WTC11 (cell line): ENCODE measurements at regions not wholly inside any gene's neighbourhood (a gene's known extent, or its start where the extent isn't known, plus 50 kb on each side); places are given as distances from the start of the nearest gene placed in this dataset.

ENCODE experiments used
- ATAC-seq: fragments of 200-7000 bp; cut with Tn5 transposase; 2 replicates; pipeline ENCODE4 v1.10.0; 2021; ENCODE audit warnings: mild to moderate bottlenecking, moderate library complexity
- CTCF ChIA-PET: fragments of 300-600 bp; sonication (Branson Sonifier 250); formaldehyde crosslinking; loops from one replicate; lab custom pipeline; 2021; ENCODE audit warnings: antibody characterized with exemption; lab: Charles Lee
- POLR2A ChIA-PET: fragments of 350-600 bp; sonication (Branson Sonifier 250); formaldehyde crosslinking; loops from one replicate; lab custom pipeline; 2021; ENCODE audit warnings: antibody characterized with exemption; lab: Charles Lee
- DNase-seq: peaks from one replicate; pipeline ENCODE4 v3.0.0; 2021; ENCODE audit warnings: low spot score
- H3K27ac Mint-ChIP-seq: 2 replicates; pipeline ENCODE4 v1.8.0; 2021; ENCODE audit warnings: mixed read lengths
- H3K27me3 Mint-ChIP-seq: 2 replicates; pipeline ENCODE4 v1.8.0; 2021; ENCODE audit warnings: low read depth, mild to moderate bottlenecking, moderate library complexity, mixed read lengths
- H3K36me3 Mint-ChIP-seq: 2 replicates; pipeline ENCODE4 v1.8.0; 2021; ENCODE audit warnings: mixed read lengths
- H3K4me1 Mint-ChIP-seq: 2 replicates; pipeline ENCODE4 v1.8.0; 2022; ENCODE audit warnings: mixed read lengths
- H3K4me3 Mint-ChIP-seq: 2 replicates; pipeline ENCODE4 v1.8.0; 2021; ENCODE audit warnings: mild to moderate bottlenecking, moderate library complexity, mixed read lengths
- H3K9me3 Mint-ChIP-seq: 2 replicates; pipeline ENCODE4 v1.8.0; 2021; ENCODE audit warnings: mixed read lengths
- CREB1 ChIP-seq: sonication (generic); formaldehyde crosslinking; IDR thresholded peaks from 2 replicates; pipeline ENCODE4 v1.8.0; 2023; ENCODE audit warnings: mild to moderate bottlenecking, missing genetic modification reagents
- EMX1 ChIP-seq: fragments of 250-450 bp; sonication (Bioruptor Pico); IDR thresholded peaks from 2 replicates; pipeline ENCODE4 v1.8.0; 2021; ENCODE audit warnings: mild to moderate bottlenecking
- FOXJ3 ChIP-seq: sonication (generic); formaldehyde crosslinking; IDR thresholded peaks from 2 replicates; pipeline ENCODE4 v1.9.0; 2021; ENCODE audit warnings: missing genetic modification reagents, mild to moderate bottlenecking, borderline replicate concordance
- HMGA2 ChIP-seq: fragments of 250-450 bp; sonication (Bioruptor Pico); IDR thresholded peaks from 2 replicates; pipeline ENCODE4 v1.4.0; 2021; ENCODE audit warnings: mild to moderate bottlenecking, moderate library complexity
- NFE2L1 ChIP-seq: sonication (generic); formaldehyde crosslinking; IDR thresholded peaks from 2 replicates; pipeline ENCODE4 v1.8.1; 2023; ENCODE audit warnings: missing genetic modification reagents
- NR1H2 ChIP-seq: sonication (generic); formaldehyde crosslinking; IDR thresholded peaks from 2 replicates; pipeline ENCODE4 v1.9.0; 2021; ENCODE audit warnings: mild to moderate bottlenecking, moderate library complexity, missing genetic modification reagents
- NR2C2 ChIP-seq: sonication (generic); formaldehyde crosslinking; IDR thresholded peaks from 2 replicates; pipeline ENCODE4 v1.8.0; 2022; ENCODE audit warnings: mild to moderate bottlenecking, missing genetic modification reagents
- NR3C1 ChIP-seq: sonication (generic); formaldehyde crosslinking; conservative IDR thresholded peaks from 2 replicates; pipeline ENCODE4 v1.8.1; 2023; ENCODE audit warnings: low read depth, mild to moderate bottlenecking, missing genetic modification reagents
- OVOL2 ChIP-seq: fragments of 250-450 bp; sonication (Bioruptor Pico); IDR thresholded peaks from 2 replicates; pipeline ENCODE4 v1.9.0; 2021; ENCODE audit warnings: mild to moderate bottlenecking, borderline replicate concordance
- TEAD4 ChIP-seq: sonication (generic); formaldehyde crosslinking; IDR thresholded peaks from 2 replicates; pipeline ENCODE4 v1.8.0; 2022; ENCODE audit warnings: mild to moderate bottlenecking, missing genetic modification reagents
- TF ChIP-seq, protein P1 (sequence below): fragments of 250-450 bp; sonication (Bioruptor Pico); IDR thresholded peaks from 2 replicates; pipeline ENCODE4 v1.9.0; 2021; ENCODE audit warnings: moderate library complexity, mild to moderate bottlenecking, inconsistent platforms, borderline replicate concordance
- TF ChIP-seq, protein P2 (sequence below): sonication (generic); formaldehyde crosslinking; IDR thresholded peaks from 2 replicates; pipeline ENCODE4 v1.8.0; 2022; ENCODE audit warnings: mild to moderate bottlenecking, missing genetic modification reagents
- TF ChIP-seq, protein P3 (sequence below): sonication (generic); formaldehyde crosslinking; IDR thresholded peaks from 2 replicates; pipeline ENCODE4 v1.8.1; 2023; ENCODE audit warnings: mild to moderate bottlenecking, missing genetic modification reagents, borderline replicate concordance
- TF ChIP-seq, protein P4 (sequence below): fragments of 250-450 bp; sonication (Bioruptor Pico); IDR thresholded peaks from 2 replicates; pipeline ENCODE4 v1.8.0; 2021; ENCODE audit warnings: mild to moderate bottlenecking
- TF ChIP-seq, protein P5 (sequence below): sonication (generic); formaldehyde crosslinking; IDR thresholded peaks from 2 replicates; pipeline ENCODE4 v1.8.1; 2023; ENCODE audit warnings: mild to moderate bottlenecking, moderate library complexity, missing genetic modification reagents

DNA sequence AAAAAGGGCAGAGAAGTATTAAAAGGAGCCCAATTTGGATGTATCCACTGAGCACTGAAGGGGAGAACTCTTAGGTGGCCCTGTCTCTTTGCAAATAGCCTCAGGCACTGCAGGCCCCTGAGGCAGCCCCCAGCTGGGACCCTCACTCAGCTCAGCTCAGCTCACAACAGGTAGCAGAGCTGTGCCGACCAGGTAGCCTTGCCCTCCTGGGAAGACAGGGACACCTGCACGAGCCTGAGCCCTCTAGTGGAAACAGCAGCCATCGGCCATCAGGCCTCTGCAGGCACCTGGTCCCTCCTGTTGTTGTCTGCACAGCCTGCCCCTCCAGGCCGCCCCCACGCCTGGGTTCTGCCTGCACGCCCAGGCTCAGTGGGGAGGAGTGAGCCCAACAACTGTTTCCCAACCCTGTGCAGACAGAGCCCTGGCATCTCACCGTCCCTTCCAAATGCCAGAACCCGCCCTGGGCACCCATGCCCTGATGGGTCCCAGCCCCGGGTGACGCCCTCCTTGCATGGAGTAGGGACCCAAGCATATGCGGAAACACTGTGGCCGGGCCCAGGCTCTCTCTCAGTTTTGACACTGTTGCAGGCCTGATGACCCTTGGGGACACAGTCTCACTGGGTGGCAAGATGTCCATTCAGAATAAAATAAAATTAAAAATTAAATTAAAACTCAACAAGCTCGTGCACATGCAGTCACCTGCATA, 60.0 kb upstream of the AJAP1 start (continued):
- TF ChIP-seq, protein P1, sequence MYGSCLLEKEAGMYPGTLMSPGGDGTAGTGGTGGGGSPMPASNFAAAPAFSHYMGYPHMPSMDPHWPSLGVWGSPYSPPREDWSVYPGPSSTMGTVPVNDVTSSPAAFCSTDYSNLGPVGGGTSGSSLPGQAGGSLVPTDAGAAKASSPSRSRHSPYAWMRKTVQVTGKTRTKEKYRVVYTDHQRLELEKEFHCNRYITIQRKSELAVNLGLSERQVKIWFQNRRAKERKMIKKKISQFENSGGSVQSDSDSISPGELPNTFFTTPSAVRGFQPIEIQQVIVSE (CRISPR knock-in tag), result no peak
- TF ChIP-seq NR3C1 (CRISPR knock-in tag) (no peak), HMGA2 (CRISPR knock-in tag) (no peak), NR1H2 (CRISPR knock-in tag) (no peak), NR2C2 (no peak), TEAD4 (CRISPR knock-in tag) (no peak), OVOL2 (CRISPR knock-in tag) (no peak)
- TF ChIP-seq, protein P2, sequence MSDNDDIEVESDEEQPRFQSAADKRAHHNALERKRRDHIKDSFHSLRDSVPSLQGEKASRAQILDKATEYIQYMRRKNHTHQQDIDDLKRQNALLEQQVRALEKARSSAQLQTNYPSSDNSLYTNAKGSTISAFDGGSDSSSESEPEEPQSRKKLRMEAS (CRISPR knock-in tag), result no peak
- TF ChIP-seq, protein P3, sequence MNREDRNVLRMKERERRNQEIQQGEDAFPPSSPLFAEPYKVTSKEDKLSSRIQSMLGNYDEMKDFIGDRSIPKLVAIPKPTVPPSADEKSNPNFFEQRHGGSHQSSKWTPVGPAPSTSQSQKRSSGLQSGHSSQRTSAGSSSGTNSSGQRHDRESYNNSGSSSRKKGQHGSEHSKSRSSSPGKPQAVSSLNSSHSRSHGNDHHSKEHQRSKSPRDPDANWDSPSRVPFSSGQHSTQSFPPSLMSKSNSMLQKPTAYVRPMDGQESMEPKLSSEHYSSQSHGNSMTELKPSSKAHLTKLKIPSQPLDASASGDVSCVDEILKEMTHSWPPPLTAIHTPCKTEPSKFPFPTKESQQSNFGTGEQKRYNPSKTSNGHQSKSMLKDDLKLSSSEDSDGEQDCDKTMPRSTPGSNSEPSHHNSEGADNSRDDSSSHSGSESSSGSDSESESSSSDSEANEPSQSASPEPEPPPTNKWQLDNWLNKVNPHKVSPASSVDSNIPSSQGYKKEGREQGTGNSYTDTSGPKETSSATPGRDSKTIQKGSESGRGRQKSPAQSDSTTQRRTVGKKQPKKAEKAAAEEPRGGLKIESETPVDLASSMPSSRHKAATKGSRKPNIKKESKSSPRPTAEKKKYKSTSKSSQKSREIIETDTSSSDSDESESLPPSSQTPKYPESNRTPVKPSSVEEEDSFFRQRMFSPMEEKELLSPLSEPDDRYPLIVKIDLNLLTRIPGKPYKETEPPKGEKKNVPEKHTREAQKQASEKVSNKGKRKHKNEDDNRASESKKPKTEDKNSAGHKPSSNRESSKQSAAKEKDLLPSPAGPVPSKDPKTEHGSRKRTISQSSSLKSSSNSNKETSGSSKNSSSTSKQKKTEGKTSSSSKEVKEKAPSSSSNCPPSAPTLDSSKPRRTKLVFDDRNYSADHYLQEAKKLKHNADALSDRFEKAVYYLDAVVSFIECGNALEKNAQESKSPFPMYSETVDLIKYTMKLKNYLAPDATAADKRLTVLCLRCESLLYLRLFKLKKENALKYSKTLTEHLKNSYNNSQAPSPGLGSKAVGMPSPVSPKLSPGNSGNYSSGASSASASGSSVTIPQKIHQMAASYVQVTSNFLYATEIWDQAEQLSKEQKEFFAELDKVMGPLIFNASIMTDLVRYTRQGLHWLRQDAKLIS (CRISPR knock-in tag), result no peak
- TF ChIP-seq, protein P4, sequence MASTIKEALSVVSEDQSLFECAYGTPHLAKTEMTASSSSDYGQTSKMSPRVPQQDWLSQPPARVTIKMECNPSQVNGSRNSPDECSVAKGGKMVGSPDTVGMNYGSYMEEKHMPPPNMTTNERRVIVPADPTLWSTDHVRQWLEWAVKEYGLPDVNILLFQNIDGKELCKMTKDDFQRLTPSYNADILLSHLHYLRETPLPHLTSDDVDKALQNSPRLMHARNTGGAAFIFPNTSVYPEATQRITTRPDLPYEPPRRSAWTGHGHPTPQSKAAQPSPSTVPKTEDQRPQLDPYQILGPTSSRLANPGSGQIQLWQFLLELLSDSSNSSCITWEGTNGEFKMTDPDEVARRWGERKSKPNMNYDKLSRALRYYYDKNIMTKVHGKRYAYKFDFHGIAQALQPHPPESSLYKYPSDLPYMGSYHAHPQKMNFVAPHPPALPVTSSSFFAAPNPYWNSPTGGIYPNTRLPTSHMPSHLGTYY (CRISPR knock-in tag), result no peak
- TF ChIP-seq, all 79 proteins: peak for 0

DNA sequence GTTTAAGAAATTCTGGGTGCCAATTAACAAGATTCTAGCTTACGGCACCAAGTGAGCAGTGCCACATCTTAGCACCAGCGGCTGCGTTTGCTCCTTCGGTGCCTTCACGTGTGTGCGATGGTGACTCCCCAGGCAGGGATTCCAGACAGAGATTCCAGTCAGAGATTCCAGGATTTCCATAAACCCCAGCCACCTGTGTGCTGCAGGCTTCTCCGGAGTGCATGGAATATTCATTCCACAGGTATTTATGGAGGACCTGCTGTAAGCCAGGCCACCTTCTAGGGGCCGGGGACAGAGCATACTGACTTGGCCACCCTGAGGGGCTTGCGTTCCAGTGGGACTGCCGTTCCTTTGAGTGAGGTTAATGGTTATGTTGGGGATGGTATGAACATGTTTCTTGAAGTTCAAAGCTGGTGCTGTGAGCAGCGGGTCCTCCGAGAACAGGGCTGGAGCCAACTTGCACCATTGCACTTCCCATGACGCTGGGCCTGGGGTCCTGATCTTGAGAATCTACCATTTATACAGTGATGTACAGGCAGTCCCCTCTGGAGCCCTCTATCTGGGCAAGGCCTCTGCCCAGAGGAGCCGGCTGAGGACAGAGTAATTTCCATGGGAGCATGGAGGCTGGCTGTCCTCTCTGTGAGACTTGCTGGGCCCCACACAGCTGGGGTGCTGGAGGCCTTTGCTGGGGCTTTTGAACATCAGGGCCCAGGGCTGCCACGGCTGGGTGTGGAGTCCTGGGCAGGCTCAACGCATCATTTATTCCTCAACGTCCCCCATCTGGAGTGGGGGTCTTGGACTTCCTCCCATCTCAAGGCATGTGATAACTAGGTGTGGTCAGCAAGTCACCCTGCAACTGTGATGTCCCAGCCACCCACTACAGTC, 58.8 kb upstream of the AJAP1 start:
- POLR2A ChIA-PET, result no interaction called here
- Mint-ChIP-seq H3K9me3 (peaks cover 44% of the 10 kb centered on the region), H3K27ac (no peak overlapping the region), H3K27me3 (peaks cover 3% of the 10 kb centered on the region; the same call in 1 of the 2 replicates), H3K4me1 (no peaks in the 10 kb centered on the region), H3K36me3 (peaks cover 55% of the 10 kb centered on the region), H3K4me3 (no peak overlapping the region)
- CTCF ChIA-PET, result no interaction called here
- no peak for DNase-seq
- ATAC-seq, result no peak
- TF ChIP-seq EMX1 (CRISPR knock-in tag) (no peak), CREB1 (no peak), FOXJ3 (CRISPR knock-in tag) (no peak), NFE2L1 (CRISPR knock-in tag) (no peak)
- TF ChIP-seq, protein P5, sequence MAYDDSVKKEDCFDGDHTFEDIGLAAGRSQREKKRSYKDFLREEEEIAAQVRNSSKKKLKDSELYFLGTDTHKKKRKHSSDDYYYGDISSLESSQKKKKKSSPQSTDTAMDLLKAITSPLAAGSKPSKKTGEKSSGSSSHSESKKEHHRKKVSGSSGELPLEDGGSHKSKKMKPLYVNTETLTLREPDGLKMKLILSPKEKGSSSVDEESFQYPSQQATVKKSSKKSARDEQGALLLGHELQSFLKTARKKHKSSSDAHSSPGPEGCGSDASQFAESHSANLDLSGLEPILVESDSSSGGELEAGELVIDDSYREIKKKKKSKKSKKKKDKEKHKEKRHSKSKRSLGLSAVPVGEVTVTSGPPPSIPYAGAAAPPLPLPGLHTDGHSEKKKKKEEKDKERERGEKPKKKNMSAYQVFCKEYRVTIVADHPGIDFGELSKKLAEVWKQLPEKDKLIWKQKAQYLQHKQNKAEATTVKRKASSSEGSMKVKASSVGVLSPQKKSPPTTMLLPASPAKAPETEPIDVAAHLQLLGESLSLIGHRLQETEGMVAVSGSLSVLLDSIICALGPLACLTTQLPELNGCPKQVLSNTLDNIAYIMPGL (CRISPR knock-in tag), result no peak
